A549 (cell line): ENCODE measurements at regions not wholly inside any gene's neighbourhood (a gene's known extent, or its start where the extent isn't known, plus 50 kb on each side); places are given as distances from the start of the nearest gene placed in this dataset.

Source experiments
- ATAC-seq, 2 experiments: fragments of 200-7000 bp in 1 of 2; fragments of >200 bp in 1 of 2; cut with Nextera tagmentation in 1 of 2; cut with Tn5 transposase in 1 of 2; 3 replicates each; pipeline versions ENCODE4 v1.8.0 to v1.9.1; 2018 to 2020; ENCODE audit warnings: mild to moderate bottlenecking in 1 of 2, moderate library complexity in 1 of 2
- CTCF ChIA-PET: fragments of 300-600 bp; sonication (Branson Sonifier 250); formaldehyde crosslinking; extraction: SDS; loops from one replicate; lab custom pipeline; 2021; ENCODE audit warnings: antibody characterized with exemption, inconsistent platforms; lab: Yijun Ruan, JAX
- POLR2A ChIA-PET: fragments of 350-600 bp; formaldehyde crosslinking; extraction: SDS; loops from one replicate; lab custom pipeline; 2021; ENCODE audit warnings: antibody characterized with exemption, inconsistent platforms; lab: Yijun Ruan, JAX
- DNase-seq, 2 experiments: peaks; one replicate each; pipeline versions ENCODE4 v3.0.0 to v3.0.0-alpha.2; 2011 to 2016; ENCODE audit warnings: low read depth in 1 of 2, low spot score in 1 of 2
- FAIRE-seq: peaks from 2 replicates; lab custom pipeline; 2011; peaks lifted over from hg19 to GRCh38; lab: Jason Lieb, UNC
- H3K27ac ChIP-seq, 2 experiments: fragments of >200 bp; sonication (Bioruptor Twin); formaldehyde crosslinking; 3 replicates each; pipeline ENCODE4 v1.5.1; 2016 to 2017
- H3K4me1 ChIP-seq: fragments of >200 bp; sonication (Bioruptor Twin); formaldehyde crosslinking; 3 replicates; pipeline ENCODE4 v1.6.1; 2016
- H3K4me2 ChIP-seq: fragments of >200 bp; sonication (Bioruptor Twin); formaldehyde crosslinking; 3 replicates; pipeline ENCODE4 v1.6.1; 2016
- H3K4me3 ChIP-seq: fragments of >200 bp; sonication (Bioruptor Twin); formaldehyde crosslinking; 3 replicates; pipeline ENCODE4 v1.5.1; 2016
- H3K9me3 ChIP-seq: fragments of >200 bp; sonication (Bioruptor Twin); formaldehyde crosslinking; 3 replicates; pipeline ENCODE4 v1.6.1; 2016
- ATOH8 ChIP-seq: fragments of 250-450 bp; sonication (Bioruptor Pico); IDR thresholded peaks from 2 replicates; pipeline ENCODE4 v1.5.0; 2020; ENCODE audit warnings: low read depth, mild to moderate bottlenecking, moderate library complexity
- CBX2 ChIP-seq: fragments of 200-600 bp; sonication (generic); IDR thresholded peaks from 2 replicates; pipeline ENCODE4 v1.6.1; 2016; ENCODE audit warnings: low read depth, mild to moderate bottlenecking, borderline replicate concordance
- CHD2 ChIP-seq: fragments of 150-350 bp; IDR thresholded peaks from 2 replicates; pipeline ENCODE4 v1.6.1; 2014; ENCODE audit warnings: low read length; ENCODE audit not compliant: partially characterized antibody
- CHD4 ChIP-seq: fragments of 200-600 bp; sonication (generic); IDR thresholded peaks from 2 replicates; pipeline ENCODE4 v1.6.1; 2016; ENCODE audit warnings: antibody characterized with exemption, mild to moderate bottlenecking, borderline replicate concordance
- EHMT2 ChIP-seq: fragments of 200-600 bp; sonication (generic); IDR thresholded peaks from 2 replicates; pipeline ENCODE4 v1.6.1; 2016; ENCODE audit warnings: antibody characterized with exemption, low read depth, mild to moderate bottlenecking, moderate library complexity
- ESRRA ChIP-seq: fragments of 150-350 bp; IDR thresholded peaks from 2 replicates; pipeline ENCODE4 v1.6.1; 2014; ENCODE audit warnings: mild to moderate bottlenecking, low read length, borderline replicate concordance
- FOXS1 ChIP-seq: fragments of 250-450 bp; sonication (Bioruptor Pico); IDR thresholded peaks from 2 replicates; pipeline ENCODE4 v1.5.0; 2020; ENCODE audit warnings: mild to moderate bottlenecking, moderate library complexity
- GATA3 ChIP-seq: IDR thresholded peaks from 2 replicates; pipeline ENCODE4 v1.6.1; 2012; ENCODE audit warnings: borderline replicate concordance
- HOXA7 ChIP-seq: fragments of 250-450 bp; sonication (Bioruptor Pico); IDR thresholded peaks from 2 replicates; pipeline ENCODE4 v1.5.0; 2020; ENCODE audit warnings: mild to moderate bottlenecking, moderate library complexity
- HOXB13 ChIP-seq: fragments of 250-450 bp; sonication (Bioruptor Pico); IDR thresholded peaks from 2 replicates; pipeline ENCODE4 v1.5.0; 2020; ENCODE audit warnings: low read depth, mild to moderate bottlenecking, moderate library complexity
- KDM1A ChIP-seq: fragments of 200-600 bp; sonication (generic); IDR thresholded peaks from 2 replicates; pipeline ENCODE4 v1.6.1; 2016; ENCODE audit warnings: low read depth, mild to moderate bottlenecking
- MAFK ChIP-seq: fragments of 450-650 bp; IDR thresholded peaks from 2 replicates; pipeline ENCODE4 v1.6.1; 2014; ENCODE audit not compliant: partially characterized antibody
- NFE2L2 ChIP-seq: fragments of 150-350 bp; conservative IDR thresholded peaks from 2 replicates; pipeline ENCODE4 v1.6.1; 2014; ENCODE audit warnings: low read length
- NR3C1 ChIP-seq: fragments of >200 bp; sonication (Bioruptor Twin); formaldehyde crosslinking; IDR thresholded peaks from 3 replicates; pipeline ENCODE4 v1.6.1; 2017
- PBX3 ChIP-seq: IDR thresholded peaks from 2 replicates; pipeline ENCODE4 v1.6.1; 2012
- POLR2A ChIP-seq: IDR thresholded peaks from 2 replicates; pipeline ENCODE4 v1.6.1; 2012; ENCODE audit warnings: mild to moderate bottlenecking, low read length
- RAD21 ChIP-seq, 2 experiments: fragments of >200 bp in 1 of 2; sonication (Bioruptor Twin) in 1 of 2; formaldehyde crosslinking in 1 of 2; IDR thresholded peaks in 1 of 2; conservative IDR thresholded peaks in 1 of 2; 2 replicates in 1 of 2; 3 replicates in 1 of 2; pipeline ENCODE4 v1.6.1; 2012 to 2018; ENCODE audit warnings: inconsistent platforms in 1 of 2
- RARB ChIP-seq: fragments of 250-450 bp; sonication (Bioruptor Pico); IDR thresholded peaks from 2 replicates; pipeline ENCODE4 v1.8.0; 2021; ENCODE audit warnings: mild to moderate bottlenecking, moderate library complexity
- RCOR1 ChIP-seq: fragments of 150-350 bp; IDR thresholded peaks from 2 replicates; pipeline ENCODE4 v1.6.1; 2014; ENCODE audit warnings: antibody characterized with exemption, low read length, low read depth
- RFX5 ChIP-seq: fragments of 450-650 bp; IDR thresholded peaks from 2 replicates; pipeline ENCODE4 v1.7.1; 2014; ENCODE audit warnings: antibody characterized with exemption, mild to moderate bottlenecking, moderate library complexity
- SREBF2 ChIP-seq: fragments of 450-650 bp; IDR thresholded peaks from 2 replicates; pipeline ENCODE4 v1.6.1; 2014; ENCODE audit warnings: mild to moderate bottlenecking, moderate library complexity
- TP53 ChIP-seq: fragments of 250-450 bp; sonication (Bioruptor Pico); IDR thresholded peaks from 2 replicates; pipeline ENCODE4 v1.5.0; 2021; ENCODE audit warnings: mild to moderate bottlenecking, moderate library complexity
- USF2 ChIP-seq: fragments of 450-650 bp; IDR thresholded peaks from 2 replicates; pipeline ENCODE4 v1.6.1; 2014; ENCODE audit warnings: antibody characterized with exemption
- ZC3H11A ChIP-seq: fragments of 450-650 bp; IDR thresholded peaks from 2 replicates; pipeline ENCODE4 v1.6.1; 2014; ENCODE audit warnings: antibody characterized with exemption, mild to moderate bottlenecking
- WGBS: methylation state at CpG from one replicate; pipeline ENCODE4 v1.1.6; 2017; ENCODE audit errors: missing lambda C conversion rate; 5-methylcytosine and 5-hydroxymethylcytosine counted together
- TF ChIP-seq, protein P1 (sequence below): IDR thresholded peaks from 2 replicates; pipeline ENCODE4 v1.6.1; 2012

- no peak for FAIRE-seq
- TF ChIP-seq SREBF2 (no peak), NFE2L2 (no peak), RAD21 (conservative IDR thresholded peaks at IDR 0.05 in 1 of 2, IDR thresholded peaks at IDR 0.05 in 1 of 2) (no peak), RARB (CRISPR knock-in tag) (no peak), CHD4 (no peak), KDM1A (no peak), MAFK (no peak), ESRRA (no peak), CBX2 (no peak), RFX5 (no peak), ZC3H11A (no peak), CHD2 (no peak)
- TF ChIP-seq, all 56 proteins: peak for 0
- no peak for ATAC-seq
- WGBS = 19% methylated on average over 2 of the region's 2 CpGs
- CTCF ChIA-PET = interaction anchor here (0.8 kb wide), 1 partner anchor 26 kb away, joined by 3 read pairs; no protein-coding TSS in a partner anchor
- H3K4me3 ChIP-seq = no peak overlapping the region
- H3K4me1 ChIP-seq = no peaks in the 10 kb centered on the region
- POLR2A ChIA-PET = no interaction called here
- H3K4me2 ChIP-seq = no peak overlapping the region
- no peak overlapping the region for H3K27ac ChIP-seq
- DNase-seq = no peak
- no peaks in the 10 kb centered on the region for H3K9me3 ChIP-seq
Measured at GRCh38 chr21:41024341-41024740, 143.6 kb upstream of the BACE2 start.

GRCh38 chr21:41024746-41025254 lies 143.2 kb upstream of the BACE2 start:
- no peaks in the 10 kb centered on the region for H3K9me3 ChIP-seq
- FAIRE-seq (no peak), DNase-seq (no peak), ATAC-seq (no peak)
- H3K4me1 ChIP-seq = no peaks in the 10 kb centered on the region
- WGBS = 45% methylated on average over 13 of the region's 13 CpGs
- ChIA-PET CTCF (interaction anchor here (1.0 kb wide), 1 partner anchor 881 kb away, joined by 3 read pairs; no protein-coding TSS in a partner anchor), POLR2A (no interaction called here)
- TF ChIP-seq, protein P1, sequence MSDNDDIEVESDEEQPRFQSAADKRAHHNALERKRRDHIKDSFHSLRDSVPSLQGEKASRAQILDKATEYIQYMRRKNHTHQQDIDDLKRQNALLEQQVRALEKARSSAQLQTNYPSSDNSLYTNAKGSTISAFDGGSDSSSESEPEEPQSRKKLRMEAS = no peak
- TF ChIP-seq TP53 (CRISPR knock-in tag) (no peak), RFX5 (no peak), RCOR1 (no peak), RARB (CRISPR knock-in tag) (no peak), POLR2A (no peak), NR3C1 (no peak), CBX2 (no peak), CHD2 (no peak), ESRRA (no peak), MAFK (no peak)
- H3K4me3 ChIP-seq = no peak overlapping the region
- H3K27ac ChIP-seq = no peak overlapping the region
- no peak overlapping the region for H3K4me2 ChIP-seq

DNA sequence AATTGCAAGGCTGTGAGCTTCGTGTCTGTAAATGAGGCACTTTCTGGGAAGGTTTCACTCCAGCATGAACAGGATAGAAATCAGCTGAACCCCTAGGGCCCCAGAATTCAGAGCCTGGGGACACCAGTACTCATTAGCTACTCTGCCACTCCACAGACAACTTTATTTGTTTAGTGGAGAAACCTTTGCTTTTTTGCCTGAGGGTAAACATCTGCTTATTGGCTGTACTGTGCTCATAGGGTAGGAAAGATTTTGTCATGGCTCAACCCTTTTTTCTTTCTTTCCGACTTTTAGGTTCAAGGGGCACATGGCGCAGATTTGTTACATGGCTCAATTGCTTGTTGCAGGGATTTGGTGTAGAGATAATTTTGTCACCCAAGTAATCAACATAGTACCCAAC lies 138.4 kb upstream of the BACE2 start:
- Histone ChIP-seq H3K27ac (no peak overlapping the region), H3K4me1 (no peaks in the 10 kb centered on the region), H3K9me3 (no peaks in the 10 kb centered on the region), H3K4me2 (no peak overlapping the region), H3K4me3 (no peak overlapping the region)
- no peak for FAIRE-seq
- ATAC-seq = no peak
- POLR2A ChIA-PET = no interaction called here
- TF ChIP-seq TP53 (CRISPR knock-in tag) (no peak), ATOH8 (no peak), CHD2 (no peak), HOXB13 (no peak), EHMT2 (no peak), FOXS1 (no peak), HOXA7 (CRISPR knock-in tag) (no peak), GATA3 (no peak), PBX3 (no peak), USF2 (no peak)
- DNase-seq = no peak
- CTCF ChIA-PET = no interaction called here
- WGBS = 0% methylated on average over 3 of the region's 3 CpGs
